GM21619 (cell line): ENCODE measurements at regions not wholly inside any gene's neighbourhood (a gene's known extent, or its start where the extent isn't known, plus 50 kb on each side); places are given as distances from the start of the nearest gene placed in this dataset.

Experiments used
- ATAC-seq: cut with Tn5 transposase; IDR thresholded peaks from one replicate; pipeline ENCODE4 v1.9.1; 2021; ENCODE audit not compliant: unreplicated experiment

DNA sequence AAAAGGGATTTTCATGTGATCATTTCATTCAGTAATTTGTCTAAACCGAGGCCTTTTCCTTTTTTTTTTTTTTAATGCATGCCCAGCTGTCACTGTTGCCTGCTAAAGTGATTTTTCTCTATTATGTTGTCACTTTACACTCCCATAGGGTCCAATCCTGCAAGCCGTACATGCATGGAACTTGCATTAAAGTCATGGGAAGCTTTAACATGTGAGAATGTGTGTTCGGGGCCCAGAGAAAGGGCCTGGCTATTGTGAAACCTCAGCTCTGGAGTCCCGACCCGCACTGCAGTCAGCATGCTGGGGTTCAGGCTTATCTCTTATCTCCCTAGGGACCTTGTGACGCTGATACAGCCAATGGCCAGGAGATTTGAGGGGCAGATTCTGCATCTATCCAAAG is 474.6 kb downstream of the SLC4A3 start:
- no peak for ATAC-seq

DNA sequence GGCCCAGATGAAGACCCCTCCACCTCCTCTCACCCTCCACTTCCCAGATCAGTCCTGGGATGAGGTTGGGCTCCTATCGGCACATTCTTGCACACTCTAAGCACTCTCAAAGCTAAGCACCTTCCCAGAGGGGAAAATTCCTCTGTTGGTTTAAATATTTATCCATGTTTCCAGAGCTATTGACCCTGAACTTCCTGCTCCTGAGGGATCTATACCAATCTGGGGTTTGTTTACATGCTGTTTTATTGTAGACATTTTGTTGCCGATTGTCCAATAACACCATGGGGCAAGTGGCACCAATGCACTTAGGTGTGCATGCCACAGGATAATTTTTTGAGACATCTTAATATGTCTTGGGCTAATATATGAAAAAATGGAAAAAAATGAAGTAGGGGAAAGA is 476.2 kb downstream of the SLC4A3 start:
- ATAC-seq = no peak

DNA sequence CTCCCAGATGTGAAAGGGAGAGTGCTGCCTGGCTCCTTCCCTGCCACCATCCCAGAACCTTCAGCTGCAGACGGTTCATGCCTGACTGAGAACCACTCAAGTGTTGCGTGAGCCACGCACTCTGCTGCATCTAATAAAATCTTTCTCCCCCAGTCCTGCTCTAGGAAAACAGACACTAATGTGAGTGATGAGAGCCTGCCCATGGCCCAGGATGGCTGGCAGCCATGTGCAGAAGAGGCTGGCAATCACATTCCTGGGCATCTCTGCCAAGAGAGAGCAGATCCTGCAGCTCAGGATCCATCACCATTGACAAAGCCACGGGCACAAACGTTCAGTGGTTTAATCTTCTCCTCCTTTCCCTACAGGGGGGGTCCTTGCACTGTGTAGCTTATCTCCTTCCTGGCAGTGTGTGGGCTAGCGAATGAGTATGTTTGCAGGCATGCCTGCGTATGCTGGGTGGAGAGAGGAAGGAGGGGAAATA is 477.5 kb downstream of the SLC4A3 start:
- no peak for ATAC-seq

DNA sequence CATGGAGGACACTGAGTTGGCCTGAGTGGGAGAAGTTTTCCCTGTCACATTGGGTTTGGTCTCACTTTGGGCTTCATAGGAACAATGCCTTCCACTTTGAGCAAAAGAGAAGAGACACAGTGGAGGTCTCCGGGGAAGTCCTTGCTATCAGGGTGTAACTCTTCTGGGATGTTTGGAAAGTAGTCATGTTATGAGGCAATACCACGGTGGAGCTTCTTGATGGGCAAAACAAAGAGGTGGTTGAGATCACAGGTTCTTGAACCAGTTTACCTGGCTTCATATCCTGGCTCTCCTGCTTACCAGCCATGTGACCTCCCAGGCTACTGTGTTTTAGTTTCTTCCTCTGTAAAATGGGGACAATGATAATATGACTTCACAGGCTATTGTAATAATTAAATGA is 478.6 kb downstream of the SLC4A3 start:
- no peak for ATAC-seq

DNA sequence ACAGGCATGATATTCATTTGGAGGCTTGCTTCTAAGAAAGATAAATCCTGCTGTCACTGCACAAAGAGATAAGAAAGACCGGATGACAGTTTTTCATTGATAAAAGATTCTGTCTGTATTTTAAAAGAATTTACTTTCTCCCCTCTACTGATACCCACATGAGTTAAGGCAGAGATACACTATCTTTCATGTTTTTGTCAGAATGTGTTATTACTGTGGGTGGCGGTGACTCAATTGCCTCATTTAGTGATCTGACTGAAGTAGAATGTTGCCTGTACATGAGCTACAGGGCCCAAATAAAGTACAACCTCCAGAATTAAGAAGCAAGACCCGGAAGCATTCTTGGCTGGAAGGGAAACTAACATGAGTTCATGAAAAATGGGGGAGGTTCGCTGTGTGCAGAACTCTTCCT is 480.0 kb downstream of the SLC4A3 start:
- no peak for ATAC-seq

DNA sequence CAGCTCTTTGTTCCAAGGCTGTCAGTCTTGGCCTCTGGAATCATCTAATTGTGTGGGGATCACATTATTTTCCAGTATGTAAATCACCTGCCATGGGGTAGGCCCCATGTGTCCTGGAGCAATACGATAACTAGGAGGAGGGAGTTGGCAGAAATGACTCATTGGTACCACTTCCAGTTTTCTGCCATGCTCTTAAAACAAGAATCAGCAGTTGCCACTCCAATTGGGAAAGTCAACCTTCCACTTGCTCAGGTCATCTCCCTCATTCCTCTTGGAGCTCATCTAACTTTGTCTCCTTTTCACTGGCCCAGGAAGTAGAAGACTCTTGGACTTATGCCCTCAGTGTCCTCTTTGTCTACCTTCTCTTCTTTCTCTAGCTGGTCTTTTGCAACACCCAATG is 487.0 kb downstream of the SLC4A3 start:
- ATAC-seq = no peak

DNA sequence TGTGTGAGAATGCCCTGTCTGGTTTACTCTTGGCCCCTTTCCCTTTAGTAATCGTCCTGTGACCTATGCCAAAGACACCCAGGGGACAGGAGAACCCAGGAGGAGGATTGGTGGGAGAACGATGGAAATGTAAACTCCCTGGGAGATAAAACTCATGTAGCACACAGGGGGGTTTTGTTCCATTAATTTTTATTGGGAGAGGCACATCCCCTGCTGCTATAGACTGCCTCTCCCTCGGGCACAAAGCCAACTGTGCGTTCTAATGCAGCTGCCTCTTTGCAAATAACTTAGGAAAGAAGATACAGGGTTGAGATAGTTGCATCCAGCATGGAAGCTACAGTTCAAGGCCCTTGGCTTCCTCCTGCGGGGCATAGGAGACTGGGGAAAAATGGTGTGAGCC is 489.6 kb downstream of the SLC4A3 start:
- ATAC-seq = no peak

DNA sequence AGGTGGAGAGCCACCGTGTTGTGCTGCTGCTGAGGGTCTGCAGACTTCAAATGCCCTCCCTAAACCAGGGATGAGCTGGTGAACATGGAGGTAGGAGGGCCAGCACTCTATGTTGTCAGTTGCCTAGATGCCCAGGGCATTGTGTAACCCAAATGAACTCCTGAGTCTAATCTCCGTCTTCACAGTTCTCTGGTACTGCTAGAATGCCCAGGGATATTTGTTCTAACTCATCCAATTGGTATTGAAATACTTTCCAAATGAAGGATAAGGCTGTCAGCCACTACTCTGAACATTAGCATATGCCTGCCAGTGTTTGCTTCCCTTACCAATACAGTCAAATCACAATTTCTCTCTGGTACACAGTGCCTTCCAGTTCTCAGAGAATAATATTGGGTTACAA is 492.6 kb downstream of the SLC4A3 start:
- ATAC-seq = no peak

DNA sequence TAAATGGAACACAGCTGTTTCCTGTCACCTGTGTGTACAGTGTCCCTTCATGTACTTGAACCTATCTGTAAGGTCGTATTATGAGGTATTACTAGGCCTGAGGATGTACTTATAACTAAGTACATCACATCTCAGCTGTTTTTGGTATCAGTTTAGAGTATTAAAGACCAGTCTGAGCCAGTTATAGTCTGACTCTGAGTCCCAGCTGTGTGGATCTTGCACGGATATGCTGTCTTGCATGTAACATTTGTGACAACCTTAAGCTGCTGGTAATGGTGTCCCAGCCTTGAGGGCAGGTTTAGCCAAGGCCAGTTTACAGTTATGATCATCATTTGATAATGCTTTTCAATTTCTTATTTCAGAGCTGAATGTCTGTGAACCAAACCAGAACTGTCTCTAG is 496.3 kb downstream of the SLC4A3 start:
- no peak for ATAC-seq

DNA sequence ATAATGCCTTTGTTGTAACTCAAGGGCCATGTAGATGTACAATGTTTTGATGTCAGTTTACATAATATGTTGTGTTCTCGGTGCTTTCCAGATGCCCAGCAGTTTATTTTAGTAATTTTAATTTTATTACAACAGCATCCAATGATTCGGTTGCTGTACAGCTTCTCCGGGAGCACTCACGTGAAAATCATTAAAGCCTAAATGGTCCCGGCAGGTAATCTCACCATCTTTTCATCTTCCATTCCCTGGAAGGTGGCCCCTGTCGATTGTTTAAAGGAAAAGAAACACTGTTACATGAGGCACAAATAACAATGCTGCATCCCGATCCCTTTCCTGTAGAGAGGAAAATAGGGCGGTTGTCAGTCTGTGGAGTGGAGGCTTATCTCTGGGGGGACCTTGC is 498.1 kb downstream of the SLC4A3 start:
- ATAC-seq = no peak

DNA sequence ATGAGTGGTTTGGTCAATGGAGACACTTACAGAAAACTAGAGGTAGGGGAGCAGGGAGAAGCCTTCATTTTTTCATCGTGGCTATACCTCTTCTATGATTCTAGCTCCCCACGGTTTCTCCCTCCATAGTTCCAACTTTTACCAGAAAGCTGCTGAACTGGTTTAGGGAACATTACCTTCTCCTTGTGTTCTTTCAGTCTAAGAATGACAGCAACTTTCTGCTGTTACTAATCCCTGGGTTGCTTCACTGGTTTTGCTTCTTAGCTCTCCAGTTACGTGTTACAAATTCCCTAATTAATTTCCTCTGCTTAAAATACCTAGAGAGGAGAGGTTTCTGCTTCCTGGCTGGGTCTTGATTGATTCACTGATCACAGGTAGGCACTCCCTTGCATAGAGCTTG is 499.9 kb downstream of the SLC4A3 start:
- ATAC-seq = no peak

DNA sequence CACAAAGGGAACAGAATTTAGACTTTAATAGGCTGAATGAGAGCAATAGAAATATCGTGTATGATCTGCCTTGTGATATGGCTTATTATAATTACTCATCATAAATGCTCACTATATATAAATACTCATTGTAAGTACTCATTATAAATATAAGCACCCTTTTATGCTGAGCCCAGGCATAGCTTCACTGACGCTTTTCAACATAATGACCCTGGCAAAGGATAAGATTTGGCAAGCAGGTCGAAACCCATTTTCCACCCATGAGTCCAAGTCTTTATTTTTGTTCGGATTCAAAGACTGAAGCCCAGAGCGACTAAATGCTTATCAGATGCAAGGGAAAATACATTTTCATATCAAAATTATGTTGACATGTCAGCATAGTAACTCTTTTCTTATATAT is 500.4 kb downstream of the SLC4A3 start:
- no peak for ATAC-seq

DNA sequence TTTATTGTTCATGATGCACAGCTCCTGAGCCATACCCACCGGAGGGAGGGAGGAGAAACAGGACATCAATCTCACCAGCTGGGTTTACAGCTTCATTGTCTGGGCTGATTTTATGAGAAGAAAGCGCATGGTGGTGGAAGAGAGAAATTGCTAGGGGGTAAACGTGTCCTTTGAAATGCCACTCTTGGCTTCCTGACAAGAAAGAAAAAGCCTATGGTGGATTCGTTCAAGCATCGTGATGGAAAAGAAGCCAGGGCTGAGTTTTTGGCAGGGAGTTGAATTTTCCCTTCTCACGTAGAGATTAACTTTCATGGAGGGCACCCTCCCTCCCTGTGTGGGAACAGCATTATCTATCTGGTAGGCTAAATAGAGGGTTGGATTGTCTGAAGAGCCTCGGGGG is 502.0 kb downstream of the SLC4A3 start:
- no peak for ATAC-seq

DNA sequence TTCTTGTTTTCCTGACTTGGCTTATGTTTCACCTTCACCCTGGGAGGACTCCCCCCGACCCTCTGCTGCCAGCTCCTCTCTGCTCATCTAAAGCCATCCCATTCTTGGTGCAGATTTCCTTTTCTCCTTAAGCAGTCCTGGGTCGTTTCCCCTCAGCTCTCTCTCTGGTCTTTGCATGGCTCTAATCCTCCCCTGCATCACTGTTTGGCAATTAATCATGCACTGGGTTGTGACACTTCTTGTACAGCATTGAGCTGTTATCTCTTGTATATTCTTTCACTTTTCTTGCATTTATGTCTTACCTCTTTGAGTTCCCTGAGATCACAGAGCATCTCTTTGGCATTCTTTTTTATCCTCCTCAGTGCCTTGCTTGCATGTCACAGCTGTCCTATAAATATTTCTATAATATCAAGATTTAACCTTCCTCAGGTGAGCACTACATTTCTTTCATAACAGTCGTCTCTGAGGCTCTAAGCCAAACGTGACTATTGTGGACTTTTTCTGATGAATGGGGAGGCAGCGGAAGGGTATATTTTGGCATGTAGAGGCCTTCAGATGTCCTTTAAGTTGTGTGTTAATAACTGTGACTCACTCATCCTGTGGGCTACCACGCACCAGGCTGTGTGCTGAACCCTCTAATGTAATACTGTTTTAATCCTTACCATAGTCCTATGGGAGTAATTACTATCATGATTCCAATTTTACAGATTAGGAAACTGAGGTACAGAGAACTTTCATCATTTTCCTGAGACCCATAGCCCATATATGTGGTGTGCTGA is 507.5 kb downstream of the SLC4A3 start:
- ATAC-seq = no peak

DNA sequence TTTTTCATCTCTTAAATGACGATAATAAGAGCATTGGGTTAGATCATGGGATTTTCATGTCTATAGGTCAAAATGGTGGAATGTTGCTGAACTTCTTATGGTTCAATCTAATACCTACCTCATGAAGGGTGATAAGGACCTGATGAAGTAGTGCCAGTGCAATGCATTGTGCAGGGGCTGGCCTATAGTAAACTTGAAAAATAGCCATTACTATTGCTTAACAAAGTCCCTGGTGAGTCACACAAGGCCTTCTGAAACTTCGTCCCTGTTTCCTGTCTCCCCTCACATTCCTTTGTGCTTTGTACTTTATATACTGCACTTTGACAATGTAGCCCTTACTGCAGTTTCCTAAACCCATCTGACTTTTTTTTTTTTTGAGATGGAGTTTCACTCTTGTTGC is 515.9 kb downstream of the SLC4A3 start:
- no peak for ATAC-seq

DNA sequence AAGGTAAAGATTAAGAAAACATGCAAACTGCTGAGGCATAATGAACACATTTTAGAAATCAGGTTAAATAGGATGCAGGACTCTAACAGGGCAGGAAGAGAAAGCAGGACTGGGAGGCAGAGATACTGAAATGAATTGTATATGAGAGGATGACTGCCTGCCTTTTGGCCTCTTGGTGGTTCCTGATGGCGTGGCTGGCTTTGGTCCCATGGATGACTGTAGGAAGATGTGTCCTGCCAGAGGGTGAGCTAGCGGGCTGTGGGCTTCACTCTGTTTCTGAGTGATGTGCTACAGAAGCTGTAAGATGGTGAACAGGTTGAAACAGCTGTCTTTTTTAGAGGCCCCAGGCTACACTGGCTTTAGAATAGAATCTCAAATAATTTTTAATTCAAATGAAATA is 517.0 kb downstream of the SLC4A3 start:
- no peak for ATAC-seq

DNA sequence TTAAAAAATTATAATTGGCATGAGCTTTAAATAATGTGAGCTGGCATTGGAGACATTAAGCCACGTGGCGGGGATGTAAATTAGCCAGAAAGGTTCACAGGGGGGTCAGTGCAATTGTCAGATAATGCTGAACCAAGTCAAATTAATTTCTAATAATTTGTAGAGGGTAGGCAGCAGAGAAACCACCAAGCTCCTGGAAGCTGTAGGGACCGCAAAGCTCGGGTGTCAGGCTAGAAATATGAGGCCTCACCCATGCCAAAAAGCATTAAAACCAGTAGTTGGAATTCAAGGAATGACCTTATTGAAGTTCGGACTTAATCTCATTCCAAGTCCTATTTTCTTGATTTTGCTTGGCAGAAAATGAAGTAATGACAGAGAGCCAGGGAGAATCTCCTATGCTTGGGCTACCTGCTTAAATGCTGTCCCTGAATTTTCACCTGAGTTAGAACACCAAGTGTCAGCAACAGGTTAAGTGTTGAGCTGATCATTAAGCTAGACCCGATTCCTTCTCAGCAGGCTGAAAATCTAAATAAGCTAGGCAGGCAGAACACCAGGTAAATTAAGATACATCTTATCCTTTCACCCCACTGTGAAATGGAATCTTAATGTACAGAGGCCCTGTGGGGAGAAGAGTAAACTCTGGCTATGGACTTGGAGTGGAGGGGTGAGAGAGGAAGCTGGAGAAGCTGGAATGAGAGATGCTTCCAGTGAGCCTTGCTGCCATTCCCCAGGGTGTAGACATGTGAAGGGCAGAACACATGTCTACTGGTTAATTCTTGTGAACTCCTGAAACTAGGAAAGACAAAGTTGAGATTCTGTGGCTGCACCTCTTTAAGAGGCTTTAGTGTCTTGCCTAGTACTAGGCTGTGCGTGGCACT is 520.0 kb downstream of the SLC4A3 start:
- no peak for ATAC-seq

DNA sequence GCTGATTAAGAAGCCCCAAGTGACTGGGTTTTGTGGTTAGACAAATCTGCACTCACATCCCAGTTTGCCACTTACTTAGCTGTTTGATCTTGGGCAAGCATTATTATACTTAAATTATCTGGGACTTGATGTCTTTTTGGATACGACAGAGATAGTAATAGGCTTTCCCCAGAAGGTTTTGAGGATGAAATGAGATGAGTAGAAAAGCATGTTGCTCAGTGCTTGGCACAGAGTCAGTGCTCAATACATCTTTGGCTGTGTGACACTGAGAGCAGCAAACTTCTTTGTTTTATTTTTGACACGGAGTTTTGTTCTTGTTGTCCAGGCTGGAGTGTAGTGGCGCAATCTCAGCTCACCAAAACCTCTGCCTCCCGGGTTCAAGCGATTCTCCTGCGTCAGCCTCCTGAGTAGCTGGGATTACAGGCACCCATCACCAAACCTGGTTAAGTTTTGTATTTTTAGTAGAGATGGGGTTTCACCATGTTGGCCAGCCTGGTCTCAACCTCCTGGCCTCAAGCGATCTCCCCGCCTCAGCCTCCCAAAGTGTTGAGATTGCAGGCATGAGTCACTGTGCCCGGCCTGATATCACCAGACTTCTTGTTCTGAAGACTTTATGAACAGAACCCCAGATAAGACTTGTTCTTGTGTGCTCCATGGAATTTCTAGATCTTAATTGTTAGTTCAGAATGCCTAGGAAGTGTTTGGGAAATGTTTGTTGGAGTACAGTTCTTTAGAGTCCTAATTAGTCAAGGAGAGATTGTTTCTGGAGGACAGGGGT is 521.2 kb downstream of the SLC4A3 start:
- ATAC-seq = no peak

DNA sequence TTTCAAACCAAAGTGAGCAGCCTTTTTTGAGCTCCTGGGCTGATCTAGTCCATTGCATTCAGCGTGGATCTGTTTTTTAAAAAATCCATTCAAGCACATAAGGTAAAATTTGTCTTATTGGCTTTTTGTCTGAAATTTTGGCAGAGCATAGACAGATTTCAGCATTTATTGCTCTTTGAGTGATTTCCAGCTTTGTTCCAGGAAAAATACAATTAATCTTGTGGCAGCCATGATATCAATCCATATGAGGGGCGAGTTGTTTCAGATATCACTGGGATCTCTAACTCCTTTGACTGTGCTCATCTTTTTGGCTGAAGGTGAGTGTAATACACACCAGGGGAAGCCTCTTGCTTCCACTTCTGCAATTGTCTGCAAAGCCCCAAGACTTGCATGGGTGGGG is 523.9 kb downstream of the SLC4A3 start:
- no peak for ATAC-seq

DNA sequence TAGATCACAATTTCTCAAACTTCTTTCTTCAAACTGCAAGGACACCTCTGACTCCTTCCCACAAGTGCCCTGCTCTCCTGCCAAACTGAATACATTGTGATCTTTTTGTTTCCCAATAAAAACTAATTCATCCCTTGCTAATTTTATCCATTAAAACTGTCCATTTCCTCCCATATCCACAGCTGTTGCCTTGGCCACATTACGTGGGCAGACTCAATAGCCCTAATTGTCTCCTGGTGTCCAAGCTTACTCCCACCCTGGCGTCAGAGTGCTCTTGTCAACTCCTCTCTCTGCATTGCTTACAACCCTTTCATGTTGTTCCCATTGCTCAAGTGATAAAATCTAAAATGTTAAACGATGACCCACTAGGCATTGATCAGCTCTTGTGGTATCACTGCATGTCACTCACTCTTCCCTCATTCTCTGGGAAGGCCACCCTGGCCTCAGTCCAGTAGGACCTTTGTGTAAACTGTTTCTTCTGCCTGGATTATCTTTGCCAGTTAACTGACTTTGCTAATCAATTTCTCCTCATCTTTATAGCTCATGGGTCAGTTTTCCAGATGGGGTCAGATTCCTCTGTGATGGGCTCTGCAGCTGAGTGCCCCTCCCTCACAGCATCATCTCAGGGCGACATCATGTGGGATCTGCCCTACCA is 525.0 kb downstream of the SLC4A3 start:
- no peak for ATAC-seq

DNA sequence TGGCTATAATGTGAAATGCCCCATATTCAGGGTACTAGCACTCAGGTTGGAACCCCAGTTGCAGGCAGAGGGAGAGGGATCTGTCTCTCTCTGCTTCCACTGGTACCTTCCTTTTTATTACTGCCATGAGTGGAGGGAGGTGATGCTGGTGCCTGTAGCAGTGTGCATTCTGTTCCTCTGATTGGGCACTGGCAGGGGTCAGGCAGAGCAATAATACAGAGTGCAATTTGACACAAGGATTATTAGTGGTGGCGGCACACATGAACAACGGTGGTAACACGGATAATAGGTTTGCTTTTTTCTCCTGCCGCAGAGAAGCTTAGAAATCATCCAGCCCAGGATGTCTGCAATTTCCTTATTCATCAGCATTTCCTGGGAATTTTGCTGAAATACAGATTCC is 525.7 kb downstream of the SLC4A3 start:
- ATAC-seq = no peak
